Brain pericyte (primary cell): ENCODE measurements at regions not wholly inside any gene's neighbourhood (a gene's known extent, or its start where the extent isn't known, plus 50 kb on each side); places are given as distances from the start of the nearest gene placed in this dataset.
"Not testable (repeated sequence)": the region's sequence is repeated elsewhere in the genome, so short reads cannot be mapped to it uniquely, and the experiment has no call there.

Experiments
- DNase-seq: peaks from one replicate; pipeline ENCODE4 v3.0.0-alpha.2; 2012; ENCODE audit warnings: low read depth, low spot score

DNA sequence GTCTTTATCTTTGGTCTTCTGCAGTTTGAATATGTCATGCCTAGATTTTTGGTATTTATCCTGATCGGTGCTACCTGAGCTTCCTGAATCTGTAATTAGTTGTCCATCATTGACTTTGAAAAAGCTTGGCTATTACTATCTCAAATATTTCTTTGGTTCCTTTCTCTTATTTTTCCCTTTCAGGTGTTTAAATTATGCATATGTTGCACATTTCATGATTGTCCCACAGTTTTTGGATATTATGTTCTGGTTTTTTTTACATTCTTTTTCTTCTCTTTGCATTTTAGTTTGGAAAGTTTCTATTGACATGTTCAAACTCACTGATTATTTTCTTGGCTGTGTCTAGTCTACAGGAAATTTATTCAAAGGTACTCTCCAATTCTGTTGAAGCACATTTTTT, 840.3 kb upstream of the LRRC4C start:
- no peak for DNase-seq

DNA sequence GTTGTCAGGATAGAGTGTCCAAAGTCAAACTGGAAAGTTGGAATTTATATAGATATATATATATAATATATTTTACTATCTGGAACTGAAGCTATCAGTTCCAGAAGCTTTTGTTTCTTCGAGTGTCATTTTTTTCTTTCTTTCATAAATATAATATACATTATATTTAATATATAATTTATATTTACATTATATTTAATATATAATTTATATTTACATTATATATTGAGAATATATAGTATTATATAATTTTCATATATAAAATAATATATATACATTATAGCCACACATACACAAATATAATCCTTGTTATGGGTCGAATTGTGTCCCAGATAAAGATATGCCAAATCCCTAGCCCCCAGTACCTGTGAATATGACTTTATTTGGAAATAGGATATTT, 842.3 kb upstream of the LRRC4C start:
- no peak for DNase-seq

DNA sequence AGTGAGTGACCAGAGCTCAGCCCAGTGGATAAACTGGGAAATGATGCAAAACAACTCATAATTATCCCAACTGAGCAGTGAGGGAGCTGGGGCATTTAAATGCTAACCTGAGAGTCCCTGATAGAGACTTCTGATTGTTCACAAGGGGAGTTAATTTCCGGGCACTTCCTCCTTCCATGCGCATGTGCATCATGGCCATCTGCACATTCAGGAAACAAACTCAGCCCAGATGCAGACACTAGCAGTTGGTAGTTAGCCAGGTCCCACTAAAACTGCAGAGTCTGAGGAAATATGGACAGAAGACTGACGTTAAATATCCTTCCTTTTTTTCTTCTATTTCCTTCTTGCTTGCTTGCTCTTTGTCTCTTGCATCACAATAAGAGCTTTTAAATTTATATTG, 852.1 kb upstream of the LRRC4C start:
- no peak for DNase-seq

DNA sequence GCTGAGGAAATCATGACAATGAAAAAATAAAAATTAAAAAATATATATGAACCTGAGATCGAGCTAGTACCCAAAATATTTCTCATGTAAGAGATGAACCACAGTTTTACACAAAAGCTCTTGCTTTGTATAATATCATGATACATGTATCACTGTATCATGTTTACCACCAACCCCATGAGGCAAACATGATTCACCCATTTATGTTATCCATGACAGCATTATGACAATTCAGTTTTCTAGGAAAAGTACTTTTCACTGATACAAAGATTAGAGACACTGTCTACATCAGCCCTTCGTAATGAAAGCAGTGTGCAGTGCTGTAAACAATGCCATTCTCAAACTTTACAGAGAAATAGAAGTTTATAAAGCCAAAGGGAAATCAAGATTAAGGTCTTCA, 852.5 kb upstream of the LRRC4C start:
- no peak for DNase-seq

DNA sequence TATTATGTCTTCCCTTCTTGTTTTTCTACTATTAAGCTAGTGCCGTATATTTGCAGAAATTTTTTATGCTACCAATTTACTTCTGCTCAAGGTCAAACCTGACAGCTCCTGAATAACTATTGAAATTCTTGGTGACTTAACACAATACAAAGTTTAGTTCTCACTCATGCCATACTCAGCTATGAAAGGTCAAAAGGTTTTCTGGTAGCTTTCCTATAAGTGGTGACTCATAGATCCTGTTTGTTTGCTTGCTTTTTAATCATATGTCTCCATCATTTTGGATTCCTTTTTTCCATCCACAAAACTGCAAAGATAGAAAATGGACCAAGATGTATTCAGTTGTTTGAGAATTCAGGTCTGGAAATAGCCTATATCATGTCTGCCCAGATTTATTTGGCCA, 855.8 kb upstream of the LRRC4C start:
- no peak for DNase-seq

DNA sequence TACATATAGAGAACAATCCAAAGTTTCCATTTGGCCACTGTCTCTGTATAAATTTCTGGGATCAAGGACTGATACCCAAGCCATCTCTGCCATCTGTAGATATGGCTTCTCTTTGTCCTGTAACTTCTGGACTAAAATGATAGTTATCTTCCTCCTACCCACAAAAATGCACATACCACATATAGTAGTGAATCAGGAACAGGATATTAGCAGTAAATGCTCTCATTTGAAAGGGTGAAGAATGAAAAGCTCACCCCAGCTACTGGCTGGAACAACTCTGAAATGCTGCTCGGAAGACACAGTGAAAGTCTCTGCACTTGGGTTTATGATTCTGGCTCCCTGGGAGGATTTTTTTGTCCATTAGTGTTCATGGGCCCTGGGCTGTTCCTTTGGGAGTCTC, 856.4 kb upstream of the LRRC4C start:
- DNase-seq = no peak

DNA sequence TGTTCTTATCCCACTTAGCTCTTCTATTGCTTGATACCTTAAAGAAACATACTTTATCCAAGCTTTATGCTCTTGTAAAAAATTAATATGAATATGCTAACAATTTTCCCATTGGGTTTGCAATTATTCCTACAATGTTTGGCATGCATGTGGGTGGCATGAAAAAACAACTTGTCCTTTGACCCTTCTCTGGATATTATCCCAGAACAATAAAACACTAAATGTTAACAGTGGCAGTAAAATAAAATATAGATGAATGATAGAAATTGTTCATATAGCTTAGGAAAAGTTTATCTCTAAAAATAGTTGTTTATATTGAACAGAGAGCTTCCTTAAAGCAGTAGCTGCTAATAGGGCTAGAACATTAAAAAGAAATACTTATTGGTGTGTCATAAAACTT, 860.5 kb upstream of the LRRC4C start:
- no peak for DNase-seq

DNA sequence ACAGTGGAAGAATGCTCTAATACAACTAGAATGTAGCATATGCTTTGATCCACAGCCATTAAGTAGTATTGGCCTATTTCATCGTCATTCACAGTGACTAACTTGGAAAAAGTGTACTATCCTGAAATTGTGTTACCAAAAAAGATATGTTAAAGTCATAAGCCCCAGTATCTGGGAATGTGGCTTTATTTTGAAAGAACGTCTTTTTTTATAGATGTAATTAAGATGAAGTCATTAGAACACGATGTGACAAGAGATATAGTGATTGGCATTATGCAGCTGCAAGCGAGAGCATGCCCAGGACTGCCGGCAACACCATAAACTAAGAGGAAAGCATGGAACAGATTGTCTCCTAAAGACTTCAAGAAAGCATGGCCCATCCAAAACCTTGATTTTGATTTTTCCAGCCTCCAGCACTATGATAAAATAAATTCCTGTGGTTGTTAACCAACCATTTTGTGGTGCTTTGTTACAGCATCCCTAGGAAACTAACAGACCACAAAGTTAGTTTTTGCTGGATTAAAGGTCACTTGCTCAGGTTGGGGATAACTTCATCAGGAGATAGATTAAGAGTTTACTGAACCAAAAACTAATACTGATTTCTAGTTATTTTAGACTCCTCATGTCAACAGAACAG, 870.6 kb upstream of the LRRC4C start:
- DNase-seq = no peak

DNA sequence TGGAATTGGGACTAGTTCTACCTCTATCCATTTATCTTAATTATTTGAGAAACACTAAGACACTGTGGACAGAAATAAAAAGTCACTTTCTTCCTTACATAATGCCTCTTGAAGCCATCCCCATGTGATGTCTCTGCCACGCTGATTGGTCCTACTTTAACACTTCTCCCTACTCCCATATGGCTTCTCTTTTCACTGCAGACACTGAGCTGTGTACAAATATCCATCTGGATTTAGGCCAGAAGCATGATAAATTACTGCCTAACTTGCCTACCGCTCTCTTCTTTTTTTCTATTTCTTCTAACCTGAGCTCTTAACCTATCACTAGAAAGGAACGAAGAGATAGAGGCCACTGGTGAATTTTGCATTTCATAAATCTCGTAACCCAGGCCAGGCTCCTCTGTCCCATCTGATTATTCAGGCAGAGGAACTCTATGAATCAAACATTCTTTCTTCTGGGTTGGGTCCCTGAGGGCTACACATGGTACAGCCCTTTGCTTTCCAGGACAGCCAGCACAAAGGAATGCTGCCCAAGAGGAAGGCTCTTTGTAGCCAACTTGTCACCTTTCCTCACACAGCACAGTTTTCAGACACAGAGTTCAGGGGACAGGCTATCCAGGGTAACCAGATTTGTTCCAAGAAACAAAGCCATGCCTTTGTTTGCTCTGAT, 878.5 kb upstream of the LRRC4C start:
- DNase-seq = no peak

DNA sequence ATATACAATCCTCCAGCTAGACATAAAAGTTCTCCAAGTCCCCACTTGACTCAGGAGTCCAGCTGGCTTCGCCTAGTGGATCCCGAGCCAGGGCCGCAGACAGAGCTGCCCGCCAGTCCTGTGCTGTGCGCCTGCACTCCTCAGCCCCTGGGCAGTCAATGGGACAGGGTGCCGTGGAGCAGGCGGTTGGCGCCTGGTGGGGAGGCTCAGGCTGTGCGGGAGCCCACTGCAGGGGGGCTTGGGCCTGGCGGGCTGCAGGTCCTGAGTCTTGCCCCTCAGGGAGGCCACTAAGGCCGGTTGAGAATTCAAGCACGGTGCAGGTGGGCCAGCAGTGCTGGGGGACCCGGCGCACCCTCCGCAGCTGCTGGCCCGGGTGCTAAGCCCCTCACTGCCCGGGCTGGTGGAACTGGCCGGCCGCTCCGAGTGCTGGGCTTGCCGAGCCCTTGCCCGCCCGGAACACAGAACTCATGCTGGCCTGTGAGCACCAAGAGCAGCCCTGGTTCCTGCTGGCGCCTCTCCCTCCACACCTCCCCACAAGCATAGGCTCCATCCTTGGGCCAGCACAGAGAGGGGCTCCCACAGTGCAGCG, 884.8 kb upstream of the LRRC4C start:
- no peak for DNase-seq

DNA sequence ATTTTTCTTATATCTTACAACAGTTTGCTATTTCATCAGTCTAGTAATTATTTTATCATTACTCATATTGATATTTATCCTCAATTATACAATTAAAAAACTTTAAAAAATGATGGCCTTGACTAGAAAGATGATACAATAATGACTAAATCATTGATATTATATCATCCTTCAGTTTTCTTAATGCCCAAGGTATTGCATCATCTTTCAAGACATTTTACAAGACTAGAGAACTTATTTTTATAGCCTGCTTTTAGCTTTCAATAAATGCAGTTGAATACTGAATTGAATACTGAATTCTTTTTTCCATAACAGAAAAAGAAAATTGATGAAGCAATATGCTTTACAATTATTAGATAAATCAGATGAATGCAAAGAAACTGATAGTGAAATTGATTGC, 886.5 kb upstream of the LRRC4C start:
- no peak for DNase-seq

DNA sequence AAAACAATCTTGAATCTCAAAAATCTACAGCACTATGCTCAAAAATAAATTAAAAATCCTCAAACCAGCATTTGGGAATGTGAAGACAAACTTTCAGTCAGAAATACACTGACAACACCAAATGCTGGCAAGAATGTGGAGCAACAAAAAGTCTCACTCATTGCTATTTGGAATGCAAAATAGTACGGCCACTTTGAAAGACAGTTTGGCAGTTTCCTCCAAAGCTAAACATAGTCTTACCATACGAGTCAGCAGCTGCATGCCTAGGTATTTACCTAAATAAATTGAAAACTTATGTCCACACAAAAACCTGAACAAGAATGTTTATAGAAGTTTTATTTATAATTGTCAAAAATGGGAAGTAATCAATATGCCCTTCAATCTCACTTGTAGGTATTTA, 904.2 kb upstream of the LRRC4C start:
- DNase-seq = no peak

DNA sequence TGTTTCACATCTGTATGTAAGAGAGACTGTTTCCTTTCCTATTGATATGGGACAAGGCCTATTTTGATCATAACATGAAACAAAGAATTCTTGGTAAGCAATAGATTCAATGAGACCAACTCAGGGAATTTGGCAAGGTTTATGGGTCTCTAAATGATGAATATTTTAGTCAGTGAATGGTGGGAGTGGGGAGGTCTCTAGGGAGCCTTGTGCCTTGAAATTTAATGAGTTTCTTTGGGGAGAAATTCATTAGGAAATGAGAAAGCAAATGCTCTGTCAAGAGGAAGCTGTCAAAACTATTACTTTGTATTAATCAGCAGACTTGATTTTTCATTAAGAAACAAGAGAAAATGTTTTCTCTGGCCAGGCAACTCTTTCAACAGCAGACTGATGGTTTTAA, 921.7 kb upstream of the API5 start:
- DNase-seq = no peak

DNA sequence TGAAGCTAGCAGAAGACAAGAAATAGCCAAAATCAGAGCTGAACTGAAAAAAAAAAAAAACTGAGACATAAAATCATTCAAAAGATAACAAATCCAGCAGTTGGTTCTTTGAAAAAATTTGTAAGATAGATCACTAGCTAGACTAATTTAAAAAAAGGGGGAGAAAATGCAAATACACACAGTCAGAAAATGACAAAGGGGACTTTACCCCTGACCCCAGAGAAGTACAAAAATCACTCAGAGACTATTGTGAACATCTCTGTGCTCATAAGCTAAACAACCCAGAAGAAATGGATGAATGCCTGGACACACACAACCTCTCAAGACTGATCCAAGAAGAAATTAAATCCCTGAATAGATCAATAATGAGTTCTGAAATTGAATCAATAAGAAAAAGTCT, 914.3 kb upstream of the API5 start:
- no peak for DNase-seq

DNA sequence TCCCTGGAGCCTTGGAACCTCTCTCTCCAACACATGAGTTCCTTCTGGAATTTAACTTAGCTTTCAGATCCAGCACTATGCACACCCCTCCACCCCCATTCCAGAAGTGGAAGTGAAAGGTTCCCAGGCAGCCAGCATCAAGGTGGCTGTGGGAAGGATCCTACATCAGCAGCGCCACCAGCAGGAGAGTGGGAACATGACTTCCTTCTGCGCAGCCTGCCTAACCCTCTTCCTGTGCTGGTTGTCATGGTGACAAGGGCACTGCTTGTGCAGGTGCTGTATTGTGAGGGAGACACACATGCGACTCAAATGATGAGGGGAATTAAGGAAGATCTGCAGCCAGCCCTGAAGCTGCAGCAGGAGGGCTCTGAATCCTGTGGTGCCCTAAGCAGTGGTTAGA, 904.5 kb upstream of the API5 start:
- DNase-seq = no peak

DNA sequence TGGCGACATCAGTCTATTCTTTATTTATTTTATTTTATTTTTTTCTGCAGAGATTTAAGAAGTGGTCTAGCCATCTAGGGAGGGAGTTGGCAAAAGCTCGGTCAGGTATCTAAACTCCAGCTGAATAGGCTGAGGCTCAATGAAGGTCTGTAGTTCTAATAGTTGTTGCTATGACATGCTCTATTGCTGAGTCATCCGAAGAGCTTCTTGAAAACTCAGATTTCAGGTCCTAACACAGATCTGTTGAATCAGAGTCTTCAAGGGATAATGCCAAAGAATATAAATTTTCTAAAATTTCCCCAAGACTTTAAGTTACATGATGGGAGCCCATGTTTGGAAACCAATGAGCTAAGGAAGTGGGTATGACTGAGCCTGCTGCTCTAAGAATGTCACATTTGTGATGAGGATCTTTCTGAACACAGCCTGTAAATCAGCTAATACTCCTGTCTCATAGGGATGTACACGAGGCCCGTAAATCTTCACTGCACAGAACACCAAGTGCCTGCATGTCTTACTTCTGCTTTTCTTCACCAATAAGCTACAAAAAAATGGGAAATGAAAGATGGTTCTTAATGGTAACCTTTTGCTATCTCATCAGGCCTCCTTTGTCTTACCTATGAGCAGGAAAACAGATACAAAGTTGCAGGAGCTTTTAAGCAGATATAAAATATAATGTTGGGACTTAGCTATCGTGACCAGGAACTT, 901.4 kb upstream of the API5 start:
- no peak for DNase-seq

DNA sequence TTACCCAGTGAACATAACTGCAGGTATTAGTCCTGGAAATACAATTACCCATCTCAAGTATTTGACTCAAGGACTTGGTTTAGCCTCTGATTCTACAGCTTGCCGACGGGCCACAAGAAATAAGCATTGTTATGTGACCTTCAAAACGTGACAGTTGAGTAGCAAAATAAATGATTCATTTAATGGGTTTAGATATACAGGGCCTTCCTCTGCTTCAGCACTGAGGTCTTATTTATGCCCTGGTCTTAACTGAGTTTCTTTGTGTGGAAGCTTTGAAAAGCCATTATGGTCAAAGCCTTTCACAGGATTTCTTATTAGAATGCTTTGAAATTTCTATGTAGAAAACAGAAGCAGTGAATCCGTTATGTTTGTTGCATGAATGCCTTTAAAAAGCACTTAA, 899.2 kb upstream of the API5 start:
- DNase-seq = no peak

DNA sequence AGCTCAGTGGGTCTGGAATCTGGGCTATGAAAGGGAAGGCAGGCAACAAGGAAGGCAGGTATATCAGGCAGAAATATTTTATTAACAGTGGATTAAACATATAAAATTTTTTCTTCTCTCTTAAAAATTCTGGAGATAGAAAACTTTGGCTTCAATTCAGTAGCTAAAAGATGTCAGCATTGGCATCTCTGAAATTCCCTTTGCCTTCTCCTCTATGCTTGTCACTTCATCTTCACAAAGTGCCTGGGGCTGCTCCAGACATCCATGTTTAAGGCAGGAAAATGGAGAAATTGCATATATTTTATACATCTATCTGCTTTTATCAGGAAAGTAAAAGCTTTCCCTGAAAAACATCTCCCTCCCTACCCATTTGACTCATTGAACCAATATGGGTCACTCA, 894.1 kb upstream of the API5 start:
- no peak for DNase-seq

DNA sequence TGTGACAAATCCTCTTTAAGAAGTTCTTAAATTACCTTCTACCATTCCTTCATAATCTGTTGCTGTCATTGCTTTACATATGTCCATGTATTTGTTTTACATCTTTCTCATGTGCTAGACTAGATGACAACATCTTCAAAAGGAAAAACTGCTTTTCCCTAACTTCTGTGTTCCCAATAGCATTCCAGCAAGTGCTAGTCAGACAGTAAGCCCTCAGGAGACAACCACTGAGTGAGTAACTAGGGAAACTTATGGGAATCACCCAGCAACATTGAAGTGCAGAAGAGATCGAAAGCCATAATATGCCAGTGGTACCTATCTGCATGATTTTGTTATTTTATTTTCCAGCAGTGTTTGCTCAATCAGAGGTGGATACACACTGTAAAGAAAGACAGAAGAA, 889.7 kb upstream of the API5 start:
- no peak for DNase-seq

DNA sequence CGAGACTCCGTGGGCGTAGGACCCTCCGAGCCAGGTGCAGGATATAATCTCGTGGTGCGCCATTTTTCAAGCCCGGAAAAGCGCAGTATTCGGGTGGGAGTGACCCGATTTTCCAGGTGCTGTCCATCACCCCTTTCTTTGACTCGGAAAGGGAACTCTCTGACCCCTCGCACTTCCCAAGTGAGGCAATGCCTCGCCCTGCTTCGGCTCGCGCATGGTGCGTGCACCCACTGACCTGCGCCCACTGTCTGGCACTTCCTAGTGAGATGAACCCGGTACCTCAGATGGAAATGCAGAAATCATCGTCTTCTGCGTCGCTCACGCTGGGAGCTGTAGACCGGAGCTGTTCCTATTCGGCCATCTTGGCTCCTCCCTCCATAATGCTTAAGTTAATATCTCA, 876.9 kb upstream of the API5 start:
- not testable (repeated sequence) for DNase-seq

DNA sequence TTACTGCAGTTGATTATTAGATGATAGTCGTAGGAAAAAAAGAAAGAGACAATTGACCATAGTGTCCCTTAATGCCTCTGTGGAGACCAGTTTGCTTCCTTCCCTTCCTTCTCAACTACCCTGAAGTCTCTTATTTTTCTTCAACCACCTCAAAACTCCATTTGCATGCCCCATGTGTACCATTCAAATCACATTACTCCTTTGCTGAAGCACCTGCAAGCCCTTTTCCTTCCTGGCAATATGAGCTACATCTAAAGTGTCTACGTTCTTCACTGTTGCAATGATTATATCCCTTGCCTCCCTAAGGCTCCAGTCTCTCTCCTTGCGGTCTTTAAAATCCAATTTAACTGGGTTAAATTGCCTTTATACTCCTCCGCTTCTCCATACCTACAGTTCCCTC, 867.4 kb upstream of the API5 start:
- DNase-seq = no peak

DNA sequence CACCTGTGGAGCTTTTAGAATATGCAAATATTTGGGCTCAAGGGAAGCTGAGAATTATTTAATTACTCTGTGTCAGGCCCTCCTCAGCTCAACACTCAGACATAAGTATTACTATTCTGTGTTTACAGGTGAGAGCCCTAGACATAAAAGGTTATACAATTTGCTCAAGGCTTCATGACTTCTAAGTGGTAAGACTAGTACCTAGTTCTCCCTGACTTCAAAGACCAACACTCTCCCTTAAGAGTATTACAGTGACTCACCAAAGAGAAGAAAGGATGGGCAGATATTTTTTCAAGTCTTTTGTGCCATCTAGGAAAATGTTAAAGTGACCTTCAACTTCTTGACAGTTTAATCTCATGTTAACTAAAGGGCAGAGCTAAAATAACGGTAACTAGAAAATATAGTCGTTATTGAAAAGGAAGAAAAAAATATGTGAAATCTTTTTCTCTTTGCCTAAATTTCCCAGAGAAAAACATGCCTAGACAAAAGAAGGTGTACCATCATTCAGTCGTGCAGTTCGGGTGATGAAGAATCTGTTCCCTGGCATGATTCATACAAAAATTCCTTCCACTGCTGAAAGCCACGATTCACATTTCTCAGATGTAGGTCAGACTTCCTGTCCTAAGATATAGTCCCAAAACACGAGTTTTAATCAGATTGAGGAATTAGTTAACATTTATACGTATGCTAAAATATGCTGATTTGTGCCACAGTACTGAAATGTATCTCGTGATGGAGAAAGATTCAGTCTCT, 849.1 kb upstream of the API5 start:
- no peak for DNase-seq
